ENCODE measurements at regions not wholly inside any gene's neighbourhood (a gene's known extent, or its start where the extent isn't known, plus 50 kb on each side); places are given as distances from the start of the nearest gene placed in this dataset.

- TF ChIP-seq E2F8 (IDR thresholded peaks at IDR 0.05; ENCODE audit: low read depth, partially characterized antibody) (no peak), JUNB (IDR thresholded peaks at IDR 0.05) (no peak), ZNF384 (IDR thresholded peaks at IDR 0.05; ENCODE audit: borderline replicate concordance, low read depth, low read length) (no peak), CEBPB (IDR thresholded peaks at IDR 0.05; ENCODE audit: borderline replicate concordance in 1 of 2, low read depth in 2 of 2, low read length in 2 of 2) (no peak), TAF1 (IDR thresholded peaks at IDR 0.05; ENCODE audit: borderline replicate concordance, low read depth, low read length) (no peak), SUZ12 (IDR thresholded peaks at IDR 0.05; ENCODE audit: unreplicated experiment) (no peak)
- TF ChIP-seq, protein P1, sequence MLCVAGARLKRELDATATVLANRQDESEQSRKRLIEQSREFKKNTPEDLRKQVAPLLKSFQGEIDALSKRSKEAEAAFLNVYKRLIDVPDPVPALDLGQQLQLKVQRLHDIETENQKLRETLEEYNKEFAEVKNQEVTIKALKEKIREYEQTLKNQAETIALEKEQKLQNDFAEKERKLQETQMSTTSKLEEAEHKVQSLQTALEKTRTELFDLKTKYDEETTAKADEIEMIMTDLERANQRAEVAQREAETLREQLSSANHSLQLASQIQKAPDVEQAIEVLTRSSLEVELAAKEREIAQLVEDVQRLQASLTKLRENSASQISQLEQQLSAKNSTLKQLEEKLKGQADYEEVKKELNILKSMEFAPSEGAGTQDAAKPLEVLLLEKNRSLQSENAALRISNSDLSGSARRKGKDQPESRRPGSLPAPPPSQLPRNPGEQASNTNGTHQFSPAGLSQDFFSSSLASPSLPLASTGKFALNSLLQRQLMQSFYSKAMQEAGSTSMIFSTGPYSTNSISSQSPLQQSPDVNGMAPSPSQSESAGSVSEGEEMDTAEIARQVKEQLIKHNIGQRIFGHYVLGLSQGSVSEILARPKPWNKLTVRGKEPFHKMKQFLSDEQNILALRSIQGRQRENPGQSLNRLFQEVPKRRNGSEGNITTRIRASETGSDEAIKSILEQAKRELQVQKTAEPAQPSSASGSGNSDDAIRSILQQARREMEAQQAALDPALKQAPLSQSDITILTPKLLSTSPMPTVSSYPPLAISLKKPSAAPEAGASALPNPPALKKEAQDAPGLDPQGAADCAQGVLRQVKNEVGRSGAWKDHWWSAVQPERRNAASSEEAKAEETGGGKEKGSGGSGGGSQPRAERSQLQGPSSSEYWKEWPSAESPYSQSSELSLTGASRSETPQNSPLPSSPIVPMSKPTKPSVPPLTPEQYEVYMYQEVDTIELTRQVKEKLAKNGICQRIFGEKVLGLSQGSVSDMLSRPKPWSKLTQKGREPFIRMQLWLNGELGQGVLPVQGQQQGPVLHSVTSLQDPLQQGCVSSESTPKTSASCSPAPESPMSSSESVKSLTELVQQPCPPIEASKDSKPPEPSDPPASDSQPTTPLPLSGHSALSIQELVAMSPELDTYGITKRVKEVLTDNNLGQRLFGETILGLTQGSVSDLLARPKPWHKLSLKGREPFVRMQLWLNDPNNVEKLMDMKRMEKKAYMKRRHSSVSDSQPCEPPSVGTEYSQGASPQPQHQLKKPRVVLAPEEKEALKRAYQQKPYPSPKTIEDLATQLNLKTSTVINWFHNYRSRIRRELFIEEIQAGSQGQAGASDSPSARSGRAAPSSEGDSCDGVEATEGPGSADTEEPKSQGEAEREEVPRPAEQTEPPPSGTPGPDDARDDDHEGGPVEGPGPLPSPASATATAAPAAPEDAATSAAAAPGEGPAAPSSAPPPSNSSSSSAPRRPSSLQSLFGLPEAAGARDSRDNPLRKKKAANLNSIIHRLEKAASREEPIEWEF (IDR thresholded peaks at IDR 0.05; ENCODE audit: insufficient replicate concordance, low read depth, low read length): no peak
- TF ChIP-seq, protein P2, sequence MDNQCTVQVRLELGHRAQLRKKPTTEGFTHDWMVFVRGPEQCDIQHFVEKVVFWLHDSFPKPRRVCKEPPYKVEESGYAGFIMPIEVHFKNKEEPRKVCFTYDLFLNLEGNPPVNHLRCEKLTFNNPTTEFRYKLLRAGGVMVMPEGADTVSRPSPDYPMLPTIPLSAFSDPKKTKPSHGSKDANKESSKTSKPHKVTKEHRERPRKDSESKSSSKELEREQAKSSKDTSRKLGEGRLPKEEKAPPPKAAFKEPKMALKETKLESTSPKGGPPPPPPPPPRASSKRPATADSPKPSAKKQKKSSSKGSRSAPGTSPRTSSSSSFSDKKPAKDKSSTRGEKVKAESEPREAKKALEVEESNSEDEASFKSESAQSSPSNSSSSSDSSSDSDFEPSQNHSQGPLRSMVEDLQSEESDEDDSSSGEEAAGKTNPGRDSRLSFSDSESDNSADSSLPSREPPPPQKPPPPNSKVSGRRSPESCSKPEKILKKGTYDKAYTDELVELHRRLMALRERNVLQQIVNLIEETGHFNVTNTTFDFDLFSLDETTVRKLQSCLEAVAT (IDR thresholded peaks at IDR 0.05): no peak
Observed at GRCh38 chr6:48743738-48744137, 632.7 kb upstream of the PTCHD4 start (continued).

Measured in GM12878 (cell line).